ENCODE measurements at regions not wholly inside any gene's neighbourhood (a gene's known extent, or its start where the extent isn't known, plus 50 kb on each side); places are given as distances from the start of the nearest gene placed in this dataset.

GRCh38 chr16:48101069-48101674 lies 54.6 kb downstream of the ABCC12 start:
- no peak for TF ChIP-seq EZH2 (IDR thresholded peaks at IDR 0.05)
- TF ChIP-seq, protein P1, sequence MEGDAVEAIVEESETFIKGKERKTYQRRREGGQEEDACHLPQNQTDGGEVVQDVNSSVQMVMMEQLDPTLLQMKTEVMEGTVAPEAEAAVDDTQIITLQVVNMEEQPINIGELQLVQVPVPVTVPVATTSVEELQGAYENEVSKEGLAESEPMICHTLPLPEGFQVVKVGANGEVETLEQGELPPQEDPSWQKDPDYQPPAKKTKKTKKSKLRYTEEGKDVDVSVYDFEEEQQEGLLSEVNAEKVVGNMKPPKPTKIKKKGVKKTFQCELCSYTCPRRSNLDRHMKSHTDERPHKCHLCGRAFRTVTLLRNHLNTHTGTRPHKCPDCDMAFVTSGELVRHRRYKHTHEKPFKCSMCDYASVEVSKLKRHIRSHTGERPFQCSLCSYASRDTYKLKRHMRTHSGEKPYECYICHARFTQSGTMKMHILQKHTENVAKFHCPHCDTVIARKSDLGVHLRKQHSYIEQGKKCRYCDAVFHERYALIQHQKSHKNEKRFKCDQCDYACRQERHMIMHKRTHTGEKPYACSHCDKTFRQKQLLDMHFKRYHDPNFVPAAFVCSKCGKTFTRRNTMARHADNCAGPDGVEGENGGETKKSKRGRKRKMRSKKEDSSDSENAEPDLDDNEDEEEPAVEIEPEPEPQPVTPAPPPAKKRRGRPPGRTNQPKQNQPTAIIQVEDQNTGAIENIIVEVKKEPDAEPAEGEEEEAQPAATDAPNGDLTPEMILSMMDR (IDR thresholded peaks at IDR 0.05) = no peak
